Uterus (tissue), 2 donors: ENCODE measurements at regions not wholly inside any gene's neighbourhood (a gene's known extent, or its start where the extent isn't known, plus 50 kb on each side); places are given as distances from the start of the nearest gene placed in this dataset.

Source experiments
- CTCF ChIP-seq, 4 experiments: fragments of 200-600 bp in 2 of 4; fragments of 450-650 bp in 2 of 4; sonication (generic) in 2 of 4; IDR thresholded peaks; one replicate each; pipeline ENCODE4 v1.5.1; 2016 to 2019; ENCODE audit warnings: antibody characterized with exemption in 4 of 4, mild to moderate bottlenecking in 2 of 4, moderate library complexity in 1 of 4
- POLR2A ChIP-seq, 2 donors: fragments of 450-650 bp; IDR thresholded peaks; one replicate each; pipeline ENCODE4 v1.6.1; 2016; ENCODE audit warnings: antibody characterized with exemption in 2 of 2, mild to moderate bottlenecking in 1 of 2, moderate library complexity in 1 of 2

DNA sequence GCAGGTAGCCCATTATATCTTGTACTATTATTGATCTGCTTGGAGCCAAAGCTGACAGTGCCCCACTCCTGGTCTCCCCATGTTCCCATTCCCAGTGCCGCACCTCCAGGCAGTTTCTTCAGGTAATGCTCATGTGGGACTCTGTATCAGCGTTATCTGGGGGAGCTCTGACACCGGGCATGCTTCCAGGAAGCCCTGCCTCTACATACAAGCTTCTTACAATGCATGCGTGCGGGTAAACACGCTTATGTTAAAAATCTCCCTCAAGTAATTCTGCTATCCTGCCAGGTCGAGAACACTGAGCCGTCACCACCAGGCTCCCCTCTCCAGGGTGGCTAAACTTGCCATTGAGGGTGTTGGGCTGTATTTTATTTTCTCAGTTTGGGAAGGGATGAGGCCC, 61.6 kb upstream of the LBX1 start:
- TF ChIP-seq CTCF (IDR thresholded peaks at IDR 0.05) (no peak), POLR2A (IDR thresholded peaks at IDR 0.05) (no peak)
